HG02981 (cell line): ENCODE measurements at regions not wholly inside any gene's neighbourhood (a gene's known extent, or its start where the extent isn't known, plus 50 kb on each side); places are given as distances from the start of the nearest gene placed in this dataset.
A peak's percentile ranks its signal among the peaks of the same experiment; 100 is the strongest.
"Not testable (repeated sequence)": the region's sequence is repeated elsewhere in the genome, so short reads cannot be mapped to it uniquely, and the experiment has no call there.

Experiments
- ATAC-seq: cut with Tn5 transposase; IDR thresholded peaks from one replicate; pipeline ENCODE4 v1.9.1; 2021; ENCODE audit warnings: mild to moderate bottlenecking, moderate library complexity; ENCODE audit not compliant: unreplicated experiment

DNA sequence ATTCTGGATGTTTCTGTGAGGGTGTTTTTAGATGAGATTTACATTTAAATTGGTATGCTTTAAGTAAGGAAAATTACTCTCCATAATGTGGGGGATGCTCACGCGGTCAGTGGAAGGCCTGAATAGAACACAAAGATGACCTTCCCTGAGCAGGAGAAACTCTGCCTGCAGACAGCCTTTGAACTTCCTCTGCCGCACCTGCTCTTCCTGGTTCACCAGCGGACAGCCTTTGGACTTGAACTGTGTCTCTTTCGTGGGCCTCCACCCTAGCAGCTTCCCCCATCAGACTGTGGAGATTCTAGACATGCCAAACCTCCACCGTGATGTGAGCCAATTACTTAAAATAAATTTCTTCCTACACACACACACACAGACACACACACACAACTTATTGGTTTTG lies 210.7 kb downstream of the EFCAB11 start:
- no peak for ATAC-seq

DNA sequence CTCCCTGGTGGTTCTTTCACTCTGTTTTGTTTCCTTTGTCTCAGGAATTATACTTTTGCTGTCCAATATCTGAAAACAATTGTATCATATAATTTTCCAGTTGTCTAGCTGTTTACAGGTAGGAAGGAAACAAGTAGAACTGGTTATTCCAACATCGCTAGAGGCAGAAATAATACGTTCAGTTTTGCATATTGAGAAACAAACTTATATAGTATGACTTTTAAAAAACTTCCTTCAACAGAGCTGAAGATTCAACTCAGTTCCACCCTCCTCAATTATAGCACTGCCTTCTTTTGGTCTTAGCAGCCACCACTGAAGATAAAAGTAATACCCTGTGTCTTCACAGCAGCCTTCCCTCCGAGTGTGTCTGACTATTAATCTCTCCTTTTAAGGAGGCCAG lies 214.3 kb downstream of the EFCAB11 start:
- ATAC-seq: no peak

DNA sequence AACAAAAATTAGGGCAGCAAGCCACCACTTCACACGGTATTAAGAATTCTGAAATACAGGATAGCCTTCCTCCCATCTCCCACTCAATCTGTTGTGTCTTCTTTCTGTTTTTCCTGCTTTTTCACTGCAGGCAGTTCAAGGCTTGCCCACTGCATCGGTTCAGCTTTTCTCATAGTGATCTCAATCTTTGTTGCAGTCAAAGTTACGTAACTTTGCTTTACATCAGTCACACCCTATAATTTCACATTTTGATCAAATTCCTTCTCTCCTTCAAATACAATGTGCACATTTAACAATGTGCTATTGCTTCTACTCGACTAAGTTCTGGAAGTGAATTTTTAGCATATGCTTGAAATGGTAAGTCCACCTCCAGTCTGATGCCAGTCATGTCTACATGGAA lies 217.6 kb downstream of the EFCAB11 start:
- ATAC-seq: no peak

DNA sequence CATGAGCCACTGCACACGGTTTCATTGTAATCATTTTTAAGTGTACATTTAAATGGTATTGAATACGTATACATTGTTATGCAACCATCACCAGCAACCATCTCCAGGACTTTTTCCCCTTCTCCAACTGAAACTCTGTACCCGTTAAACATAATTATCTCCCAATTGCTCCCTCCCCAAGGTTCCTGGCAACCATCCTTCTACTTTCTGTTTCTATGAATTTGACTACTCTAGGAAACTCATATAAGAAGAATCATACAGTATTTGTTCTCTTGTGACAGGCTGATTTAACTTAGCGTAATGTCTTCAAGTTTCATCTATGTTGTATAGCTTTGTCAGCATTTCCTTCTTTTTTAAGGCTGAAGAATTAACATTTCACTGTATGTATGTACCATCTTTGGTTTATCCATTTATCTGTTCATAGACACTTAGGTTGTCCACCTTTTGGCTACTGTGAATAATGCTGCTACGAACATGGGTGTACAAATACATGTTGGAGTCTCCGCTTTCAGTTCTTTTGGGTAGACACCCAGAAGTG lies 223.1 kb downstream of the EFCAB11 start:
- ATAC-seq: no peak

DNA sequence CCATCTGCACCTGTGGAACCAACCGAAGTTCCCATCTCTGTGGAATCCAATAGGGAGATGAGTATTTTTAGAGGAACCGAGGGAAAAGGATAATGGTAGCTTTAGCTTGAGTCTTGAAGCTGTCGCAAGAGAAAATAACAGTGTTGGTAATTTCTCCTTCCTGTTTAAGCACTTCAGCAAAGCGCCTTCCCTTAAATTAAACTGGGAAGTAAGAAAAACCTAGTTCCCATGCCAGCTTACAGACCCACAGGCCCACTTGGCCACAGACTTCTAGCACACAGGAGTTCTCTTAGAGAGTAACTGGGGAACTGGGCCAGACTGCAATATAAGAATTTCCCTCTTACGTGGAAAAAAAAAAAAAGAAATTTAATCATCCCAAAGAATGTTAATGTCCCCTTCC lies 223.8 kb downstream of the EFCAB11 start:
- no peak for ATAC-seq

DNA sequence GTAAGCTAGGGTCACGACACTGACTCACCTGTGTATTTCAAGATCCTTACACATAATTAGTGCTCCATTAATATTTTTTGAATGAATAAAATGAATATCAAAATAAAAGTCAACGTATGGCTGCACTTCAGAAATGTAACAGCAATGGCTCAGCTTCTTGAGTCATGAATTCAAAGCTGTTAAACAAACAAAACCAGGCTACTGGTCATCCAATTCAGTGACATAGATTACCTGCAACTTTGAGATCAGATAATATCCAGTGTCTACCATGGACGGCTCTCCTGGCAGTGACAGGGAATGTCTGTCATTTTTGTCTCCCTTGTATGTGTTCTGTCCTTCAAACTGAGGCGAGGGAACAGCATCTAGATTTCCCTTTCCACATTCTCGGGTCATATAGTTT lies 225.6 kb downstream of the EFCAB11 start:
- no peak for ATAC-seq

DNA sequence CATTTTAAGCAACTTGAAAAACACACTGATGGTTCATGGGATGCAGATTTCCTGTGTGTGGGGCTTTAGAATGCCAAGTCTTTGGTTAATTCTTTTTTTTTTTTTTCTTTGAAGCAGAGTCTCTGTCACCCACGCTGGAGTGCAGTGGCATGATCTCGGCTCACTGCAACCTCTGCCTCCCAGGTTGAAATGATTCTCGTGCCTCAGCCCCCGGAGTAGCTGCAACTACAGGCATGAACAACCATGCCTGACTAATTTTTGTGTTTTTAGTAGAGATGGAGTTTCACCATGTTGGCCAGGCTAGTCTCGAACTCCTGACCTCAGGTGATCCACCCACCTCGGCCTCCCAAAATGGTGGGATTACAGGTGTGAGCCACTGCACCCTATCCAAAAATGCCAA lies 228.3 kb downstream of the EFCAB11 start:
- ATAC-seq: not testable (repeated sequence)

DNA sequence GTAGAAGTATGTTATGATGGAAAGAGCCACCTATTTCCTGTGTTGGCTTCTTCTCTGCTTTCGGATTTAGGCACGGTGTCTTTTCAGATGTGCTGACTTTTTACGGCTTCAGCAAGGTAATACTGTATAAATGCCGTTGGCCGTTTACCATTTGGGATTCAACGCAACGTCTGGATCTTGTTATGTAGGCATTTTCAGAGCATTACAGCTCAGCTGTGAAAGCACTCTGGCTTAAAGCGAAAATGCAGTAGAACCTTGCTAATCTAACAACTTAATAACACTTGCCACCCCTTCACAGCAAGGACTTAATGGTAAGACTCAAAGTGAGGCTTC lies 229.9 kb downstream of the EFCAB11 start:
- ATAC-seq: no peak

DNA sequence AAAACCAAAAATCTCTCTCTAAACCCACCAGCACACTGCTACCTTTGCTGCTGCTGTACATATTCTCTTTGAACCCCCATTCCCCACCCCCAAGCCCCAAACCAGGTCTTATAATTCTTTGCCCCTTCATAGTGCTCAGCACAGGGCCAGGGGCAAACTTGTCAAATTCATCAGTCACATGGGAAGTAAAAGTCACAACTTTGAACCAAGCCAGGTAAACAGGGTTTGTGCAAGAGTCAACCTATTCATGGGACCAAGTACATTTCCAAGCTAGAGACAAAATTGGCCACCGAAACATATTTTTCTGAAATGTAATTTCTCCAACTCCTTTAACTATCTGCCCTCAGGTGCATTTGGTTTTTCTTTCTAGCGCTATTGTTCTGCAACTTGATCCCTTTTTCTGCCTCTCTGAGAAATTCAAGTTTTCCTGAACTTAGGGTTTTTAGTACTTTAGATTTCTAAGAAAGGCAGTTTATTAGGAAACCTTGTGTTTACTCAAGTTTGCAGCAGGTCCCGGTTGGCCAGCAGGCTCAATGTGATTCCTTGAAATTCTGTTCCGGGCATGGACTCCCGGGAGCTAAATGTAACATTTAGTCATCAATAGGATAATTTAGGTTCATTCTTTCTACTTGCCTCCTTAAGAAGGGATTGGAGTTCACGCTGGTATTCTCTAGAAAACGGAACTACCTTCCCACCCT lies 230.5 kb downstream of the EFCAB11 start:
- no peak for ATAC-seq

DNA sequence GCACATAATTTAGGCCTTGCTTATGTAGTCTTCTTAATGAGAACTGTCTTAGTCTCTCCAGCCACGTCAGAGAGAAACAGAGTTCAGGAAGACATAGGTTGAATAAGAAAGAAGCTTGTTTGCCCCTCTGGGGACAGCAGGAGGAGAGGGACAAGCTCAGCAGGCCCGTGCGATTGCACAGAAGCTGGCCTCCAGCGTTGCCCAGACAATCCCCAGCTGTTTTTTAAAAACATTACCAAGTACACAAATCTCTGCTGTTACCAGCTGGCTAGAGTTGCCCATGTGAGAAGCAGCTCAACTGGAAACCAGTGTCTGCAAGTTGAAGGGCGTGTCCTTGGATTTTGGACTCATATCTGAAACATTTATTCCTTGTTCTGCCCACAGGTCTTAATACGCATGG lies 232.6 kb downstream of the EFCAB11 start:
- ATAC-seq: no peak

DNA sequence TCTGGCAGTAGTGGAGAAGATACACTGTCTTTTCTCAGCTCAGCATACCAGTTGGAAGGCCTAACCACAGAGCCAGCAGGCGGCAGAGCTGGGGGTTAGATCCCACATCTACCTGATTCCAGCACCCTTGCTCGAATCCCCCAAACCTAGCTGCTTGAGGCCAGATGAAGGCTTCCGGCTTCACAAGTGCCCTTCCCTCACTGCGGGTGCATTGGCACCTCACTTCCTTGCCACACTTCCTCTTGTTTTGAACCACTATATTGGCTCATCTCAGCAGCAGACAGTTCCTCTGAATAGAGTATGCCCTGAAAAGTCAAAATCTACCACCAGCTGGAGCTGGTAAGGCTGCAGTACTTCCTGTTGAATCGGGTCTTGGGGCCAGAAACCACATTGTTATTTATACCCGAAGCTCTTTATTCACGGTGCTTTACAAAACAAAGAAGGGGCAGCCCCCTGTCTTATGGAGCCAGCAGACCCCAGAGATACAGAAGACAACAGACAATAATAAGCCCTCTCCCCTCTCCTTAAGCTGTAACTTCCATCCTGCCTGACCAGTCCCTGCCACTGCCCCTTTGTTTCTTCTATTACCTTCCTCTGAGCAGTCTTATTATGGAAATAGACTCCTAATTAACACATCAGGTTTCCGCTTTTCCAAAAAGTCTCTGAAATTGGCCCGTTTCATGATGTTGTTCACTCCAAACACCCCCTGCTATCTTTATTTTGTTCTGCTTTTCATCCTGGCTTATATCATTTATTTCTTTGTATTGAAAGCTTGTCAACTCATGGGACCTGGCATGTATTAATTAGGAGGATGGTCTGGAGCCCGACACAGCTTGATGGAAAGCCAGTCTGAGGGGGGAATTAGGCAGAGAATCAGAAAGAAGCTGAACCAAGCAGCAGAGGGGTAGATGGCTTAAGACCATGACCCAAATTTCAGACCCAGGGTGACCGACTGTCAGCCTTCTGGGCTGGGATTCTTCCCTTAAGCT lies 233.5 kb downstream of the EFCAB11 start:
- peak; percentile 77 for ATAC-seq

DNA sequence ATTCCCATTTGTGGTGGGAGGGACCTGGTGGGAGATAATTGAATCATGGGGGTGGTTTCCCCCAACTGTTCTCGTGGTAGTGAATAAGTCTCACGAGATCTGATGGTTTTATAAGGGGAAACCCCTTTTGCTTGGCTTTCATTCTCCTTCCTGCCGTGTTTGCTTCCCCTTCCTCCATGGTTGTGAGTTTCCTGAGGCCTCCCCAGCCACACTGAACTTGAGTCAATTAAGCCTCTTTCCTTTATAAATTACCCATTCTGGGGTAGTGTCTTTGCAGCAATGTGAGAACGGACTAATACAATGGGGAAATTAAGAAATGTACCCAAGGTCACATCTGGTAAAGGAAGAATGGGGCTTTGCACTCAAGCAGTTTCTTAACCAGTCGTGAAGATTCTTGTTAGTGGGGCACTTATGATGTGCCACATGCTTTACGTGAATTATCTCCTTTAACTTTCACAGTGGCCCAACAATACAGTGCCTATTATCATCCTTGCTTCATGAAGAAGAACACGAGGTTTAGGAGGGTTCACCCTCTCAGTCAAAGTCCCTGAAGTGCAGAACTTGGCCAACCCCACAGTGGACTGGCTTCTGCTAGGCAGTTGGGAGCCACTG lies 234.3 kb downstream of the EFCAB11 start:
- ATAC-seq: no peak

DNA sequence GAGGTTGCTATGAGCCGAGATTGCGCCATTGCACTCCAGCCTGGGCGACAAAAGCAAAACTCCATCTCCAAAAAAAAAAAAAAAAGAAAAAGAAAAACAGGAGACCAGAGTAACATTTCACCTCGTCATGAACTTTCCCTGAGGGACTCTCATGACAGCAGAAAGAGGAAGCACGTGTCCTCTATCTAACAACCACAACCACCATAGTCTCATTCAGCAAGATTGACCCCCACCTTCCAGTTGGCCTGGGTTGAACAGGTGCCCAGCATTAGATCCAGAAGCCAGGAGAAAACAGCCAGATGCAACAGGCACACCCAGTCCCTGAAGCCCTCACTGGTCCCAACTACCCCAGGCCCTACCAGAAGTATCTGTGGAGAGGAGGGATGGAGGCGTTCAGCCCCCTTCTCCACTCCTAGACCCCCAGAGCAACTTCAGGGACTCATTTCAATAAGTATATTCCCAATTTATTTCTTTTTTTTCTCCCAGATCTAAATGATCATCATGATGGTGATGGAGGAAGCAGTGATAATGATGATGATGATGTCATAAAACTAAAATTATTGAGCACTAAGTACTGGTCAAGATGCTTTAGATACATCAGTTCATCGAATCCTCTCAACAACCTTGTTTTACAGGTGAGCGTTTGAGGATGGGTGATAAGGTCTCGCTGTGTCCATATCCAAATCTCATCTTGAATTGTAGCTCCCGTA lies 235.0 kb downstream of the EFCAB11 start:
- ATAC-seq: peak; percentile 41

DNA sequence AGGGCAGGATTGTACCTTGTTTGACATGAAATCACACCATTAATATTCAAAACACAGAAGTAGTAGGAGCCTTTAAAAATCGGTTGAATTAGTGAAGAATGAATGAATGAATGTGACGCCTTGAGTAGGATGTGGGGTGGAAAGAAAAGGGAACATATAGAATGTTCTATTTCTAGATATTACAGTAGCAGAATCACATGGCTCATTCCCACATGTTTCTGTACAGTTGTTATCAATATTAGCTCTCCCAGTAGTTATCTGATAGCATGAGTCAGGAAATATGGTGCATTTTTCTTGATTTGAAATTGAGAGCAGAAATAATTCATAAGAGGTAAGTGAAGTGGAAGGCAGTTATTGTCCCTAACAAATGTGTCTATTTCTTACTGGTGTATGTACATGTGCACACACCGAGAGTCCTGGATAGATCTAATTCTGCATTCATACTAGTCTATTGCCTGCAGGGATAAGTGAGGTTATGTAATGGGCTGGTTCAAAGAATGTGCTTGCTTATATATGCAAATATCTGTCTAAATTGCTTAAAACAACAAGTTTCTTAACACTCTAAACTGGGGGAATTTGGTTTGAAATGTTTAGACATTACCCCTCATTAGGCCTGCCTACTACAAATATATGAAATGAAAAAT lies 245.4 kb downstream of the EFCAB11 start:
- no peak for ATAC-seq

DNA sequence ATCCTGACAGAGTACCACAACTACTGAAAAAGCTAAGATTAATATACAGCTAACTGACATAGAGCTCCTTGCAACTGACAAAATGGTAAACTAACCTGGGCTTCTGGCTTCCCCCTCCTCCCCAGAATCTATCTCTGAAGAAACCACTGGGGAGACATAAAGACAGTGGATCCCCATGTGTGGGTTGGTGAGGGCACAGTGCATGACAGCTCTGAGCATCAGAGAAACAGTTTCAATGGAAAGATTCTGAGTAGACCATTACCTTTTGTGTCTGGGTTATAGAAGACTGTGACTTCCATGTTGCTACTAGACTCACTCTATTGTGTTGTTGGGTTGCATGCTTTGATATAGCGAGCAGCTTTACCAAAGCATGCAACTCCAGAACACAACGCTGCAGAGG lies 247.4 kb downstream of the EFCAB11 start:
- ATAC-seq: no peak

DNA sequence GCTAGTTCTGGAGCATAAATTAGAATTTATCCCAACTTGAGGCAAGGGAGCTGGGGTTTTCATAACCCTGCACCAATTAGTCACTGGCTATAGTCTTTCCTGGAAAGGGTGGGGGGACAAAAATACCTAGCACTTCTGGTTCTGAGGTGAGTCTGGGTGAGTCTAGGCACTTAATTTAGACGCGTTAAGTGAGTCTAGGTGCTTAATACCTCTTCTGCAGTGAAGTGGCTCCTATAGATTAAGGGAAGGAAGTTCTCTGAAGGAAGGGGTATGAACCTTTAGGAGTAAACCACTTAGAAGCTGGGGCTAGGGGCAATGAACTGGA lies 251.7 kb downstream of the EFCAB11 start:
- no peak for ATAC-seq

DNA sequence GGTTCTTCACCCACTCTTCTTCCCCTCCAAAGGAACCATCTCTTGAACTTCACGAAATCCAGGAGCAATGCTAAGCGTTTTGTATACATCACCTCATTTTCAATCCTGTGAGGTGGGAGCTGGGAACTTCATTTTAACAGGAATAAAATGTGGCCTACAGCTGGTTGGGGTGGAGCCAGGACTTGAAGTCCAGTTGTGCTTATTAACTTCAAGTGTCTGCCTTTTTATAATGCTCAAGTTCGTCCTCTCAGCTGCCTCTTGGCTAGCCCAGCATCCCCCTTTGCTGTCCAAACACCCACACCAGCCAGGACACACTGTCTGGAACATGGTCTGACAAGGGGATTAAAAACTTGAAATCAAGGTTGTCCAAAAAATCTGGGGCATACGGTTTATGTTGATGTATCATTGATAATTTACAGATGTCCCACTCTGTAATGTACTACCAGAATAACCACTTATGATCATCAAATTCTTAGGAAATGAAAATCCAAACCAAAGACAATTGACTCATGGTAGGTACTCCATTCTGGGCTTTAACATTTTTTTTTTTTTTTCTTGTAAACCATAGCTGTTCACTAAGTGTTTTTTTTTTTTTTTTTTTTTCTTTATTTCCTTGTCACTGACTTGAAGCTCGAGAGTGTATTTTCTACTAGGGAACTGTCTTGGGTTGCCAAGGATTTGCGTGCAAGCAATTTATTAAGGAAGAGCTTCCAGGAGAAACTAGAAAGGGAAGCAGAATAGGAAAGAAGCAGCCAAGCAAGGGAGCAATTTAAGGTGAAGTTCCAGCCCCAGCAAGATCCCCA lies 252.3 kb downstream of the EFCAB11 start:
- ATAC-seq: no peak

DNA sequence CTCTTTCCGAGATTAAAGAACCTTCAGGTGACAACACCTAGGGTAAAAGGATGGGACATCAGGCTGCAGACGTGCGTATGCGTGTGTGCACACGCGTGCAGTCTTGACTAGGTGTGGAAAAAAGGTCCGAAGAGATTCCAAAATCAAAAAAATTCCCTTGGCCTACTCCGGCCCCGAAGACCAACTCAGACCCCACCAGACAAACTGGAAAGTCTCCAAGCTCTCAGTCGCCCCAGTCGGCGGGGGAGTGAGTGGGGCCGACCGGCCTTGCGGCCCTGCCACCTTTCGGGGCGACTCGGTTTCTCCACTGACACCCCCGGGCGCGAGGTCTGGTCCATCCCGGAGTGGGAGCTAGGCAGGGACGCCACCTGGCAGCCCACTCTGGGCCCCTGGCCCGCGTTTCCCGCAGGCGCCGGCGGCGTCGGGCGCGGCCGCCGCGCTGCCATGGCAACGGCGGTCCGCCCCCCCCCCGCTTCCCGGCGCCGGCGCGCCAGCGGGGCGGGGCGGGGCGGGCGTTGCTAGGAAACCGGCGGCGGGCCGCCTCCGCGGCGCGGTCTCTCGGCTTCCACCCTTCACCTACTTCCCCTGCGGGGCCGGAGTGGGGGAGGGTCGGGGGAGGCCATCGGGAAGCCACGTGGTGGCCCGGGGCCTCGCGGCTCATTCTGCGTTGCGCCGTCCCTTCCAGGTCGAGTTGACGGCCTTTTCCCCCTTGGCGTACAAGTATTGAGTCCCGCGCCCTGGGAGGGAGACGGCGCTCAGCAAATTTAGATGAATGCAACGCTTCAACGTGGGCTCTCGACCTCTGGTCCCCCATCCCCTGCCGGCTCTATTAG lies 253.1 kb downstream of the EFCAB11 start:
- ATAC-seq: peak; percentile 80

DNA sequence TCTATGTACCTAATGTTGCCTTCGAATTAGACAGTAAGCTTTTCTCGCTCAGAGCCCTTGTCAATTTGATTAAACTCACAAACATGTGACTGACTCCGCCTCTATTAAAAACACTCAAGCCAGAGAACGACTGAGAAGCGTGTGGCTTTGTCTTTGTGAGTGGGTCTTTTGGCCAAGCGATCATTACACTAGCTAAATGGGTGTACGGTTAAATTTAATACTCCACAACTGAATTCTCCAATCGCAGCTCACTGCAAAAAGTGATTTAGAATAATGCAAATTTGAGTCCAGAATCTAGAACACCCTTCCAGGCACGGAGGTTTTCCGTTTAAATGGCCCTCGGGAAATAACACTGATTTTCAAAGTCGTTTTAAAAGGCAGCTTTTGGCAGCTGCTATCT lies 253.7 kb downstream of the EFCAB11 start:
- ATAC-seq: no peak
